ENCODE measurements at regions not wholly inside any gene's neighbourhood (a gene's known extent, or its start where the extent isn't known, plus 50 kb on each side); places are given as distances from the start of the nearest gene placed in this dataset.

DNA sequence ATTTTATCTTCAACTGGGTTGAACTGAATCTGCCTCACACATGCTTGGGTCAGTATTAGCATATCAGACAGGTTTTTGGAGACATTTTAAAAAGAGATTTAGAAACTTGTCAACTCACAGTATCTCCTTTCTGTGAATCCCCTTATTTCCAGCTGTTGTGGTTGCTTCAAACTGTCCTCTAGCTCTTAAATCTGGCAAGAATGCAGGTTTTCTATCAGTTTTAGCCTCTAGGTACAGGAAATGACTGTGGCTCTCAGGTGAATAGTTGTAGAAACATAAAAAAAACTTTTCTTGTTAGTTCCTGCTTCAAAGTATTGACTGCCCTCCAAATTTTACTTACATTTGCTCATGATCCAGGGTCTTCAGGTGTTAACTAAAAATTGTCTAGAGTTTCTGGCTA, 495.7 kb upstream of the TMPRSS15 start:
- intact Hi-C loops (cut with DNase I) = no loop called here
- DNase-seq (no peak), ATAC-seq (no peak)
- Histone ChIP-seq H3K9me3 (no peaks in the 10 kb centered on the region), H3K4me3 (no peak overlapping the region), H3K27me3 (no peaks in the 10 kb centered on the region), H3K27ac (no peak overlapping the region), H3K36me3 (no peaks in the 10 kb centered on the region), H3K4me1 (no peaks in the 10 kb centered on the region)
- TF ChIP-seq, protein P1, sequence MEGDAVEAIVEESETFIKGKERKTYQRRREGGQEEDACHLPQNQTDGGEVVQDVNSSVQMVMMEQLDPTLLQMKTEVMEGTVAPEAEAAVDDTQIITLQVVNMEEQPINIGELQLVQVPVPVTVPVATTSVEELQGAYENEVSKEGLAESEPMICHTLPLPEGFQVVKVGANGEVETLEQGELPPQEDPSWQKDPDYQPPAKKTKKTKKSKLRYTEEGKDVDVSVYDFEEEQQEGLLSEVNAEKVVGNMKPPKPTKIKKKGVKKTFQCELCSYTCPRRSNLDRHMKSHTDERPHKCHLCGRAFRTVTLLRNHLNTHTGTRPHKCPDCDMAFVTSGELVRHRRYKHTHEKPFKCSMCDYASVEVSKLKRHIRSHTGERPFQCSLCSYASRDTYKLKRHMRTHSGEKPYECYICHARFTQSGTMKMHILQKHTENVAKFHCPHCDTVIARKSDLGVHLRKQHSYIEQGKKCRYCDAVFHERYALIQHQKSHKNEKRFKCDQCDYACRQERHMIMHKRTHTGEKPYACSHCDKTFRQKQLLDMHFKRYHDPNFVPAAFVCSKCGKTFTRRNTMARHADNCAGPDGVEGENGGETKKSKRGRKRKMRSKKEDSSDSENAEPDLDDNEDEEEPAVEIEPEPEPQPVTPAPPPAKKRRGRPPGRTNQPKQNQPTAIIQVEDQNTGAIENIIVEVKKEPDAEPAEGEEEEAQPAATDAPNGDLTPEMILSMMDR (IDR thresholded peaks at IDR 0.05) = no peak

DNA sequence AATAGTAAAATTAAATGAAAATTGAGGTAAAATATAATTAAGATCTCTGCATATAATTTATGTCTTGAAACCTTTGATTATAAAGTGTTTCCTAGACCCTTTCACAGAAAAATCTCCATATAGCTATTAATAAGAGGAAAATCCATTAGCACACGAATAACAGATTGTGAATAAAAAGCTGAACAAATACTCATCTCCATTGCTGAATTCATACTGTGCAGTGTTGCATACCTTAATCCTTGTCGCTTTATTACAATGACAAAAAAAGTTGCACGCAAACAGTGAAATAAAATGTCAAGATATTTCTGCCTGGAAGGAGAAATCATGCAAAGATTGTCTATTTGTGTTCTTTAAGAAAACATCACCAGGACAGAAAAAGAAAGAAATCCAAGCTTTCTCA, 499.1 kb upstream of the TMPRSS15 start:
- H3K4me3 ChIP-seq = no peak overlapping the region
- DNase-seq (no peak), ATAC-seq (no peak)
- TF ChIP-seq, protein P1 (IDR thresholded peaks at IDR 0.05) = no peak
- H3K9me3 ChIP-seq = no peaks in the 10 kb centered on the region
- H3K27me3 ChIP-seq = no peaks in the 10 kb centered on the region
- intact Hi-C loops (cut with DNase I) = no loop called here
- no peaks in the 10 kb centered on the region for H3K4me1 ChIP-seq
- no peaks in the 10 kb centered on the region for H3K36me3 ChIP-seq
- H3K27ac ChIP-seq = no peak overlapping the region

- intact Hi-C loops (cut with DNase I) = no loop called here
- no peaks in the 10 kb centered on the region for H3K27me3 ChIP-seq
- H3K4me1 ChIP-seq = no peaks in the 10 kb centered on the region
- TF ChIP-seq, protein P1 (IDR thresholded peaks at IDR 0.05) = no peak
- peaks cover 0 to 6% of the 10 kb centered on the region in 2 donors for H3K9me3 ChIP-seq
- ATAC-seq = no peak
- peak in 2 of 4 donors; percentile 9 to 22 for DNase-seq
- H3K4me3 ChIP-seq = no peak overlapping the region
- no peaks in the 10 kb centered on the region for H3K36me3 ChIP-seq
- H3K27ac ChIP-seq = no peak overlapping the region
These were observed 503.5 kb upstream of the TMPRSS15 start for GRCh38 chr21:18907076-18907475.

DNA sequence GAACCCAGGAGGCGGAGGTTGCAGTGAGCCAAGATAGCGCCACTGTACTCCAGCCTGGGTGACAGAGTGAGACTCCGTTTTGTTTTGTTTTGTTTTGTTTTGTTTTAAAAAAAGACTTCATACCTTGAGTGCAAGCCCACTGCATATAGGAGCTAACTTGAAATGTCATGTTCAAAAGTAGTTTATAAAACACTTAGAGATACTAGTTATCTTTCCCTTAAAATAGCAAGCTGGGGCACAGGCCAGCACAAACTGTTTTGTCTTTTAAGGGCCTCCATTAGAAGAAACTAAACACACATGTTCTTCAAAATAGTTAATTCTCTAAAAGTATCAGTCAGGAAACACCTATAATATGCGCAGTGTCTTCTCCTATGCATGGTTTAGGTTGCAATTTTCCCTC, 505.1 kb upstream of the TMPRSS15 start:
- H3K36me3 ChIP-seq = no peaks in the 10 kb centered on the region
- DNase-seq (no peak), ATAC-seq (no peak)
- no peak overlapping the region for H3K4me3 ChIP-seq
- no peaks in the 10 kb centered on the region for H3K27me3 ChIP-seq
- H3K4me1 ChIP-seq = no peaks in the 10 kb centered on the region
- intact Hi-C loops (cut with DNase I) = no loop called here
- H3K27ac ChIP-seq = no peak overlapping the region
- TF ChIP-seq, protein P1 (IDR thresholded peaks at IDR 0.05) = no peak
- peaks cover 0 to 19% of the 10 kb centered on the region in 2 donors for H3K9me3 ChIP-seq

GRCh38 chr21:18913914-18914313, 510.3 kb upstream of the TMPRSS15 start:
- Histone ChIP-seq H3K27me3 (no peaks in the 10 kb centered on the region), H3K27ac (no peak overlapping the region), H3K4me1 (no peaks in the 10 kb centered on the region), H3K36me3 (no peaks in the 10 kb centered on the region), H3K9me3 (peaks cover 0 to 19% of the 10 kb centered on the region in 2 donors), H3K4me3 (no peak overlapping the region)
- ATAC-seq (no peak), DNase-seq (peak in 1 of 4 donors; percentile 17)
- TF ChIP-seq, protein P1 (IDR thresholded peaks at IDR 0.05) = no peak
- intact Hi-C loops (cut with DNase I) = no loop called here

All from left lung (tissue), 4 donors.